Activated B cell treated with CpG ODN at 0.5 μM for 24 hours (primary cell): ENCODE measurements at regions not wholly inside any gene's neighbourhood (a gene's known extent, or its start where the extent isn't known, plus 50 kb on each side); places are given as distances from the start of the nearest gene placed in this dataset.

Experiments used
- ATAC-seq: fragments of 200-7000 bp; cut with Tn5 transposase; one replicate; pipeline ENCODE4 v1.10.0; 2021; ENCODE audit warnings: low read depth, mild to moderate bottlenecking, moderate library complexity
- CTCF ChIA-PET: fragments of 350-600 bp; sonication (Branson Sonifier 250); formaldehyde crosslinking; loops from one replicate; lab custom pipeline; 2021; ENCODE audit warnings: antibody characterized with exemption; lab: Charles Lee
- POLR2A ChIA-PET: fragments of 350-600 bp; sonication (Branson Sonifier 250); formaldehyde crosslinking; loops from one replicate; lab custom pipeline; 2021; ENCODE audit warnings: antibody characterized with exemption; lab: Charles Lee
- DNase-seq: peaks from one replicate; pipeline ENCODE4 v3.0.0; 2022
- H3K27ac Mint-ChIP-seq: one replicate; pipeline ENCODE4 v1.8.0; 2020; ENCODE audit warnings: mixed read lengths
- H3K27me3 Mint-ChIP-seq: one replicate; pipeline ENCODE4 v1.8.0; 2021; ENCODE audit warnings: mixed read lengths
- H3K36me3 Mint-ChIP-seq: one replicate; pipeline ENCODE4 v1.8.0; 2021; ENCODE audit warnings: low read depth, mixed read lengths
- H3K4me1 Mint-ChIP-seq: one replicate; pipeline ENCODE4 v1.8.0; 2021; ENCODE audit warnings: mixed read lengths
- H3K4me3 Mint-ChIP-seq: one replicate; pipeline ENCODE4 v1.8.0; 2020; ENCODE audit warnings: mild to moderate bottlenecking, mixed read lengths
- H3K9me3 Mint-ChIP-seq: one replicate; pipeline ENCODE4 v1.8.0; 2020; ENCODE audit warnings: mixed read lengths
- CTCF ChIP-seq: fragments of 200-600 bp; IDR thresholded peaks from one replicate; pipeline ENCODE4 v1.8.0; 2022; ENCODE audit warnings: antibody characterized with exemption, mild to moderate bottlenecking
- intact Hi-C: fragments of 100-400 bp; cut with micrococcal nuclease; formaldehyde crosslinking; loops from one replicate; pipeline ENCODE4 v1.15.1; 2024

GRCh38 chr12:91368613-91369012 lies 186.0 kb upstream of the DCN start:
- peaks cover 8% of the 10 kb centered on the region for H3K4me1 Mint-ChIP-seq
- TF ChIP-seq CTCF: no peak
- no peaks in the 10 kb centered on the region for H3K36me3 Mint-ChIP-seq
- intact Hi-C loops: no loop called here
- ATAC-seq: no peak
- ChIA-PET CTCF (interaction anchor here (2.7 kb wide), 1 partner anchor 13 kb away, joined by 12 read pairs; no protein-coding TSS in a partner anchor), POLR2A (no interaction called here)
- no peak for DNase-seq
- no peaks in the 10 kb centered on the region for H3K9me3 Mint-ChIP-seq
- H3K4me3 Mint-ChIP-seq: no peak overlapping the region
- H3K27ac Mint-ChIP-seq: no peak overlapping the region
- no peaks in the 10 kb centered on the region for H3K27me3 Mint-ChIP-seq

DNA sequence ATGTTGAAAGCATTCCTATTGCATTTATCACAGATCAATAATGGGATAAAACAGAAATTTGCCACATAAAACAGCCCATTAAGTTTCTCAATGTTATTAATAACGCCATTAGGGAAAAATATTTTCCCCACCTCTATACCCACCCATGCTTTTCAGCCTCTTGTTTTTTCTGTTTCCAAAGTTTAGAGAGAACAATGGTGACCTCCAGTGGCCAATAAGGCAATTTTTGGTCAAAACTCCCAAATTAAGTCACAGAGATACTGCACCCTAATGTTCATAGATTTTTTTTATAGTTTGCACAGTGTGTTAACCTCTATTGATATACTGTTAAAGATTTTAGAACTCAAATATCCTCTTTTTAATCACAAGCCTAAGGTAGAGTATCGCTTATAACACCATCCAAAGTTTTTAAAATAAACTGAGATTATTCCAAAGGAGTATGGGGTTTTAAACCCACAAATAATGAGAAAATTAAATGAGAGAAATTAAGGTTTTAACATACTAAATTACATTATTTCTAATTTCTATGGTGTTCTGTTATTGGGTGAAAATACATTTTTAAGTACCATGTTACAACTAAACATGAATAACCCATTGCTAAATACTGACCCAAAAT lies 184.7 kb upstream of the DCN start:
- Mint-ChIP-seq H3K27ac (no peak overlapping the region), H3K4me3 (no peak overlapping the region), H3K9me3 (no peaks in the 10 kb centered on the region), H3K4me1 (peaks cover 8% of the 10 kb centered on the region), H3K36me3 (no peaks in the 10 kb centered on the region), H3K27me3 (no peaks in the 10 kb centered on the region)
- ATAC-seq (no peak), DNase-seq (no peak)
- intact Hi-C loops: no loop called here
- no peak for TF ChIP-seq CTCF
- CTCF ChIA-PET: no interaction called here
- POLR2A ChIA-PET: no interaction called here

DNA sequence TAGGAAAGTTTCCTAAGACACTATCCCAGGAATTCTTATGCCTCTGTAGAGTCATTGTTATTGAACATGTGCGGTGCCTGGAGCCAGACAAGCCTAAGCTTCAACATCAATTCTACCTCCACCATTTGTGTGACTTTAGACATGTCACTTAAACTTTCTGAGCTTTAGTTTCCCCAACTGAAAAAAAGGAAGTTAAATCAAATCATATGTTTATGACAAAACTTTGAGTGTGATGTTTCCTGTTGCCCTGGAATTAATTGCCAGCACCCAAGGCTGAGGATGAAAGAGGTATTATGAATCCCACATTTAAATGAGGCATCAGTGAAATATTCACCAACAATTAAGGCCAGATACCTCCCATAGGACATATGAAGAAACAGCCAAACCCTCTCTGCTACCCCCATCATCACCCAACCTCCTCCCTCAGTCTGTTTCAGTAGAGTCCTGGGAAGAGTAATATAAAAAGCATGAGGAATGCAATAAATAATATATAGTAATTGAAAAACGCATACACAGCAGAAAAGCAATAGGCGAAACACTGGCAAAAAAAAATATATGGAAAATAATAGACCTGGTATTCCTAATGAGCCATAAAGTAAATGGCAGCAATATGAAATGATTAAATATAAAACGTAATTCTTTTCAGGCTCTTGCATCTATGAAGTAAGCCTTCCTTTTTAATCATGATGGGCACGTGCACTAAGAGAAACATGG lies 182.0 kb upstream of the DCN start:
- ATAC-seq: no peak
- Mint-ChIP-seq H3K9me3 (no peaks in the 10 kb centered on the region), H3K27ac (no peak overlapping the region), H3K27me3 (no peaks in the 10 kb centered on the region), H3K36me3 (no peaks in the 10 kb centered on the region), H3K4me1 (peaks cover 8% of the 10 kb centered on the region), H3K4me3 (no peak overlapping the region)
- POLR2A ChIA-PET: no interaction called here
- DNase-seq: no peak
- CTCF ChIA-PET: interaction anchor here (0.9 to 1.9 kb wide), 2 partner anchors 10 to 1284 kb away, joined by 3 to 4 read pairs; no protein-coding TSS in a partner anchor
- TF ChIP-seq CTCF: no peak
- intact Hi-C loops: no loop called here

- DNase-seq (no peak), ATAC-seq (no peak)
- TF ChIP-seq CTCF: no peak
- Mint-ChIP-seq H3K27me3 (peaks cover 1% of the 10 kb centered on the region), H3K4me3 (no peak overlapping the region), H3K9me3 (no peaks in the 10 kb centered on the region), H3K4me1 (peaks cover 8% of the 10 kb centered on the region), H3K27ac (no peak overlapping the region), H3K36me3 (no peaks in the 10 kb centered on the region)
- CTCF ChIA-PET: interaction anchor here (1.0 to 1.7 kb wide), 5 partner anchors 20 to 1287 kb away, joined by 3 to 12 read pairs (median 4); partner anchors contain the start of gene BTG1
- POLR2A ChIA-PET: no interaction called here
- intact Hi-C loops: loop anchor here (1.0 kb wide), 2 partner anchors 1208 to 1288 kb away; no protein-coding TSS in a partner anchor
Observed at GRCh38 chr12:91361864-91362263, 179.2 kb upstream of the DCN start.

DNA sequence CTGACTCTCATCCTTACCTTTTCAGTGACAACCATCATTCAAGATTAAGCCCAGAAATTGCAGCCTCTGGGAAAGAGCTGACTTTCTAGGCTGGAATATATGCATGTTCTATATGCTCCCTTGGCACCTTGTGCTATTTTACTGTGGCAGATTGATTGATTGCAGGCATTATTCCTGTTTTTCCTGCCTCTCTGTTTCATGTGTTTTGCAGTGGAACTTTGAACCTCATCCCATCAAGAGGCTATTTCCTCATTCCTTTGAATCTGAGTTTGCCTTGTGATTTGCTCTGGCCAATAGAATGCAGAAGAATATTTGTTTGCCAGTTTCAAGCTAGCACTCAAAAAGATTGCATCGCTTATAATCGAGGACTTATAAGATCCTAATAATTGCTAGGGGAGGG lies 174.8 kb upstream of the DCN start:
- DNase-seq (no peak), ATAC-seq (no peak)
- no peak for TF ChIP-seq CTCF
- CTCF ChIA-PET: no interaction called here
- intact Hi-C loops: no loop called here
- Mint-ChIP-seq H3K4me1 (no peaks in the 10 kb centered on the region), H3K9me3 (no peaks in the 10 kb centered on the region), H3K4me3 (no peak overlapping the region), H3K27me3 (peaks cover 18% of the 10 kb centered on the region), H3K36me3 (no peaks in the 10 kb centered on the region), H3K27ac (no peak overlapping the region)
- POLR2A ChIA-PET: no interaction called here
